ENCODE measurements at regions not wholly inside any gene's neighbourhood (a gene's known extent, or its start where the extent isn't known, plus 50 kb on each side); places are given as distances from the start of the nearest gene placed in this dataset.
"Not testable (repeated sequence)": the region's sequence is repeated elsewhere in the genome, so short reads cannot be mapped to it uniquely, and the experiment has no call there.

DNA sequence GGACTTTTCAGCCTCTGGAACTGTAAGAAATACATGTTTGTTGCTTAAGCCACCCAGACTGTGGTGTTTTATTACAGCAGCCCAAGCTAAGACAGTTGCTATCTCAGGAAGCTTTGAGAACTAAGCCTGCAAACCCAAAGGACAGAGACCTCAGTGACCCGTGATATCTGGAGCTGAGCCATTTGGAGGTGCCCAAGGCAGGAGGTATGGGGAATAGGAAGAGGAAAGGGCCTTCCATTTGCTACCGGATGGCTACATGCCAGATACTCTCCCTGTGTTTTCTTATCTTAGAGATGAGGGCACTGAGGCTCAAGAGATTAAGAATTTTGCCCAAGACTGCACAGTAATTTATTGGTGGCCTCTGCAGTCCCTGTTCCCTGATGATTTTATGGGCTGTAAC, 622.1 kb upstream of the CDH5 start:
- TF ChIP-seq CTCF (IDR thresholded peaks at IDR 0.05) (no peak), POLR2A (IDR thresholded peaks at IDR 0.05) (no peak)
- H3K27ac ChIP-seq = no peak overlapping the region
- no peak for DNase-seq
- H3K4me3 ChIP-seq = no peak overlapping the region
- H3K9me3 ChIP-seq = no peaks in the 10 kb centered on the region
- no peaks in the 10 kb centered on the region for H3K4me1 ChIP-seq
- H3K36me3 ChIP-seq = no peaks in the 10 kb centered on the region
- H3K27me3 ChIP-seq = no peaks in the 10 kb centered on the region

DNA sequence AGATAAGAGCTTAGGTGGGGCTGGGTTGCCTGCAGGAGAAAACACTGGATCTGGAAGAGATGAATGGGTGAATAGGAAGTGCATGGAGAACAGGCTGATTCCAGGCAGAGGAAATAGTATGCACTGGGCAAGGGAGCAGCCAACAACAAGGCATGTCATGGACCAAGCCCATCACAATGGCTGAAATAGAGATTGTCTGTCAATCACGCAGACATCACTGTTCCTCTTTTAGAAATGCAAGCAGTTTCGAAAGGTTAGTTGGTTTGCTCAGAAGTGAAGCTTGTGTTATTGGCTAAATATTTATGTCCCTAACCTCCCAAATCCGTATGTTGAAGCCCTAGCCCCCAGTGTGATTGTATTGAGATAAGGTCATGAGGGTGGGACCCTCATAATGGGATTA, 621.7 kb upstream of the CDH11 start:
- H3K4me1 ChIP-seq = no peaks in the 10 kb centered on the region
- no peak for DNase-seq
- no peak overlapping the region for H3K4me3 ChIP-seq
- TF ChIP-seq POLR2A (IDR thresholded peaks at IDR 0.05) (no peak), CTCF (IDR thresholded peaks at IDR 0.05) (no peak)
- no peak overlapping the region for H3K27ac ChIP-seq
- no peaks in the 10 kb centered on the region for H3K36me3 ChIP-seq
- no peaks in the 10 kb centered on the region for H3K27me3 ChIP-seq
- no peaks in the 10 kb centered on the region for H3K9me3 ChIP-seq

DNA sequence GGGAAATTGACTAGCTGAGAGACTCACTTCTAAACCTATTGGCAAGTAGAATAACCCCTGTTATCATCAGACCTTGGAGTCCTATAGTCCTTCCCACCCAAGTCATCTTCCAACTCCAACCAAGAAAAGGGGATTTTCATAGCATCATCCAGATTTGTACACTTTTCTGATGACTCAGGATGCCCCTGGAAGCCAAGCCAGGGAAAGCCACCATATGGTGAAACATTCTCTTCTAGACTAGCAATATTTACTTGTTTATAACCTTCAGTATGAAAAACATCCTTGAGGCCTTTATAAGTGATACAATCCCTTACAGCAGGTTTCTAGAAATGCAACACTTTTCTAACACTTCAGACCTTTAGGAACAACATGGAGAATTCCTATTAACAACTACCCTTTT, 618.8 kb upstream of the CDH11 start:
- TF ChIP-seq POLR2A (IDR thresholded peaks at IDR 0.05) (no peak), CTCF (IDR thresholded peaks at IDR 0.05) (no peak)
- Histone ChIP-seq H3K9me3 (no peaks in the 10 kb centered on the region), H3K27ac (no peak overlapping the region)

GRCh38 chr16:65739518-65739917, 617.7 kb upstream of the CDH11 start:
- Histone ChIP-seq H3K9me3 (no peaks in the 10 kb centered on the region), H3K27me3 (no peaks in the 10 kb centered on the region), H3K4me1 (no peaks in the 10 kb centered on the region), H3K4me3 (no peak overlapping the region), H3K27ac (no peak overlapping the region), H3K36me3 (no peaks in the 10 kb centered on the region)
- DNase-seq = no peak
- TF ChIP-seq CTCF (IDR thresholded peaks at IDR 0.05) (no peak), POLR2A (IDR thresholded peaks at IDR 0.05) (no peak)

More for the DNA sequence above, 618.8 kb upstream of the CDH11 start:
- Histone ChIP-seq H3K4me1 (no peaks in the 10 kb centered on the region), H3K36me3 (no peaks in the 10 kb centered on the region), H3K4me3 (no peak overlapping the region), H3K27me3 (no peaks in the 10 kb centered on the region)
- no peak for DNase-seq

DNA sequence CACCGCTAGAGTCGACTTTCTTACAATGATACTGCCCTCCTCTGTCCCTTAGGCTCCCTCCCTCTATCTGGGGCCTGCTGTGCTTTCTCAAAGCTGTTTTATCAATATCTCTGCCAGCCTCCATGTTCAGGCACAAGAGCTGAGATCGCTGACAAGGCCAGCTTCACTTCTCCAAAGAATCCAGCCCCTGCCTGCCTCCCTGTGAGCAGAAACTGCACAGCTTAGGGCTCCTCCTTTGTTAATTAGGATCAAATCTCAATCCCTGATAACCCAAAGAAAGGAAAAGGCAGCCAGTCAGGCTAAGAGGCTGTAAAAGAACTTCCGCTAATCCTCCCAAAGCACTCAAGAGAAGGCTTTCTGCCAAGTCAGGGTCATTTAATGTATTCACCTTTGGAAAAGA, 616.0 kb upstream of the CDH11 start:
- no peak overlapping the region for H3K27ac ChIP-seq
- H3K4me3 ChIP-seq = no peak overlapping the region
- no peaks in the 10 kb centered on the region for H3K27me3 ChIP-seq
- H3K36me3 ChIP-seq = no peaks in the 10 kb centered on the region
- DNase-seq = no peak
- H3K4me1 ChIP-seq = no peaks in the 10 kb centered on the region
- H3K9me3 ChIP-seq = no peaks in the 10 kb centered on the region
- no peak for TF ChIP-seq CTCF (IDR thresholded peaks at IDR 0.05)
- TF ChIP-seq POLR2A (IDR thresholded peaks at IDR 0.05) = no peak

GRCh38 chr16:65735615-65736014, 613.8 kb upstream of the CDH11 start:
- not testable (repeated sequence) for H3K4me3 ChIP-seq, H3K4me1 ChIP-seq, H3K27me3 ChIP-seq, DNase-seq, H3K36me3 ChIP-seq, H3K9me3 ChIP-seq, H3K27ac ChIP-seq

All from Peyer's patch (tissue), 4 donors.